GM23248 (cell line): ENCODE measurements at regions not wholly inside any gene's neighbourhood (a gene's known extent, or its start where the extent isn't known, plus 50 kb on each side); places are given as distances from the start of the nearest gene placed in this dataset.

Experiments
- EZH2 ChIP-seq: fragments of 200-600 bp; sonication (generic); IDR thresholded peaks from 2 replicates; pipeline ENCODE4 v1.6.1; 2018; ENCODE audit warnings: antibody characterized with exemption, mild to moderate bottlenecking; ENCODE audit not compliant: insufficient read depth, poor library complexity, severe bottlenecking
- EZH2phosphoT487 ChIP-seq: fragments of 200-600 bp; sonication (generic); IDR thresholded peaks from 2 replicates; pipeline ENCODE4 v1.6.1; 2018; ENCODE audit warnings: antibody characterized with exemption, moderate library complexity, mild to moderate bottlenecking, low read depth; ENCODE audit not compliant: insufficient read depth

- TF ChIP-seq EZH2phosphoT487: no peak
- no peak for TF ChIP-seq EZH2
Measured at GRCh38 chr14:37712976-37713431, 117.6 kb downstream of the TTC6 start.
